DND-41 (cell line): ENCODE measurements at regions not wholly inside any gene's neighbourhood (a gene's known extent, or its start where the extent isn't known, plus 50 kb on each side); places are given as distances from the start of the nearest gene placed in this dataset.

ENCODE experiments used
- ATAC-seq: fragments of 200-7000 bp; cut with Tn5 transposase; 3 replicates; pipeline ENCODE4 v1.9.1; 2021; ENCODE audit warnings: low read depth; ENCODE audit not compliant: insufficient read depth
- DNase-seq: peaks from one replicate; pipeline ENCODE4 v3.0.0-alpha.2; 2020
- H2AFZ ChIP-seq: 2 replicates; pipeline ENCODE4 v1.6.0; 2012; ENCODE audit warnings: low read depth, low read length
- H3K27ac ChIP-seq: 2 replicates; pipeline ENCODE4 v1.5.1; 2012; ENCODE audit warnings: low read length, inconsistent platforms
- H3K27me3 ChIP-seq: fragments of 200-600 bp; sonication (generic); 2 replicates; pipeline ENCODE4 v1.6.0; 2012; ENCODE audit warnings: low read length, mild to moderate bottlenecking, inconsistent platforms; ENCODE audit not compliant: insufficient read depth, poor library complexity
- H3K36me3 ChIP-seq: 2 replicates; pipeline ENCODE4 v1.5.1; 2012; ENCODE audit warnings: low read length, inconsistent platforms; ENCODE audit not compliant: insufficient read depth
- H3K4me1 ChIP-seq: 2 replicates; pipeline ENCODE4 v1.5.1; 2012; ENCODE audit warnings: mild to moderate bottlenecking, low read length; ENCODE audit not compliant: insufficient read depth
- H3K4me2 ChIP-seq: 2 replicates; pipeline ENCODE4 v1.6.0; 2012; ENCODE audit warnings: mild to moderate bottlenecking, moderate library complexity, low read length, inconsistent platforms; ENCODE audit not compliant: insufficient read depth
- H3K4me3 ChIP-seq, 2 experiments: fragments of 200-600 bp in 1 of 2; shearing (Covaris generic) in 1 of 2; 2 replicates each; pipeline ENCODE4 v1.5.1; 2012 to 2016; ENCODE audit warnings: inconsistent platforms in 2 of 2, low read length in 2 of 2, mild to moderate bottlenecking in 2 of 2, low read depth in 1 of 2, moderate library complexity in 1 of 2
- H3K79me2 ChIP-seq: 2 replicates; pipeline ENCODE4 v1.6.0; 2012; ENCODE audit warnings: low read length, inconsistent platforms; ENCODE audit not compliant: insufficient read depth
- H3K9ac ChIP-seq: 2 replicates; pipeline ENCODE4 v1.6.0; 2012; ENCODE audit warnings: low read depth, mild to moderate bottlenecking, inconsistent platforms, low read length, moderate library complexity
- H3K9me3 ChIP-seq: 2 replicates; pipeline ENCODE4 v1.5.1; 2012; ENCODE audit warnings: low read length, moderate library complexity, mild to moderate bottlenecking, inconsistent platforms; ENCODE audit not compliant: insufficient read depth, severe bottlenecking
- H4K20me1 ChIP-seq: 2 replicates; pipeline ENCODE4 v1.6.0; 2012; ENCODE audit warnings: low read length; ENCODE audit not compliant: insufficient read depth
- EZH2 ChIP-seq: IDR thresholded peaks from 3 replicates; pipeline ENCODE4 v1.6.1; 2012; ENCODE audit warnings: borderline replicate concordance, low read depth, mild to moderate bottlenecking, moderate library complexity, low read length, inconsistent platforms; ENCODE audit not compliant: severe bottlenecking
- TF ChIP-seq, protein P1 (sequence below): IDR thresholded peaks from 2 replicates; pipeline ENCODE4 v1.5.1; 2012; ENCODE audit warnings: borderline replicate concordance, low read length, moderate library complexity, mild to moderate bottlenecking; ENCODE audit not compliant: poor library complexity, severe bottlenecking; ENCODE audit errors: extremely low read depth

DNA sequence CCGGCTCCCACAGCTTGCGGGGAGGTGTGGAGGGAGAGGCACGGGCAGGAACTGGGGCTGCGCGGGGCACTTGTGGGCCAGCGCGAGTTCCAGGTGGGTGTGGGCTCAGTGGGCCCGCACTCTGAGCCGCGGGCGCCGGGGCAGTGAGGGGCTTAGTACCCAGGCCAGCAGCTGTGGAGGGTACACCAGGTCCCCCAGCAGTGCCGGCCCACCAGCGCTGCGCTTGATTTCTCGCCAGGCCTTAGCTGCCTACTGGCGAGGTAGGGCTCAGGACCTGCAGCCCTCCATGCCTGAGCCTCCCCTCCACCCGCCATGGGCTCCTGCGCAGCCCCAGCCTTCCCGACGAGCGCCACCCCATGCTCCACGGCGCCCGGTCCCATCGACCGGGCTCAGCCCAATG lies 337.9 kb upstream of the ACVR2A start:
- H4K20me1 ChIP-seq: no peaks in the 10 kb centered on the region
- no peaks in the 10 kb centered on the region for H3K9me3 ChIP-seq
- no peak overlapping the region for H3K9ac ChIP-seq
- no peak overlapping the region for H3K4me2 ChIP-seq
- no peak overlapping the region for H3K27ac ChIP-seq
- H3K4me1 ChIP-seq: peaks cover 44% of the 10 kb centered on the region
- no peak overlapping the region for H3K4me3 ChIP-seq
- H3K79me2 ChIP-seq: no peaks in the 10 kb centered on the region
- no peaks in the 10 kb centered on the region for H3K27me3 ChIP-seq
- H3K36me3 ChIP-seq: no peaks in the 10 kb centered on the region
- no peak for ATAC-seq
- TF ChIP-seq, protein P1, sequence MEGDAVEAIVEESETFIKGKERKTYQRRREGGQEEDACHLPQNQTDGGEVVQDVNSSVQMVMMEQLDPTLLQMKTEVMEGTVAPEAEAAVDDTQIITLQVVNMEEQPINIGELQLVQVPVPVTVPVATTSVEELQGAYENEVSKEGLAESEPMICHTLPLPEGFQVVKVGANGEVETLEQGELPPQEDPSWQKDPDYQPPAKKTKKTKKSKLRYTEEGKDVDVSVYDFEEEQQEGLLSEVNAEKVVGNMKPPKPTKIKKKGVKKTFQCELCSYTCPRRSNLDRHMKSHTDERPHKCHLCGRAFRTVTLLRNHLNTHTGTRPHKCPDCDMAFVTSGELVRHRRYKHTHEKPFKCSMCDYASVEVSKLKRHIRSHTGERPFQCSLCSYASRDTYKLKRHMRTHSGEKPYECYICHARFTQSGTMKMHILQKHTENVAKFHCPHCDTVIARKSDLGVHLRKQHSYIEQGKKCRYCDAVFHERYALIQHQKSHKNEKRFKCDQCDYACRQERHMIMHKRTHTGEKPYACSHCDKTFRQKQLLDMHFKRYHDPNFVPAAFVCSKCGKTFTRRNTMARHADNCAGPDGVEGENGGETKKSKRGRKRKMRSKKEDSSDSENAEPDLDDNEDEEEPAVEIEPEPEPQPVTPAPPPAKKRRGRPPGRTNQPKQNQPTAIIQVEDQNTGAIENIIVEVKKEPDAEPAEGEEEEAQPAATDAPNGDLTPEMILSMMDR: no peak
- no peak for TF ChIP-seq EZH2
- no peak for DNase-seq
- no peak overlapping the region for H2AFZ ChIP-seq

DNA sequence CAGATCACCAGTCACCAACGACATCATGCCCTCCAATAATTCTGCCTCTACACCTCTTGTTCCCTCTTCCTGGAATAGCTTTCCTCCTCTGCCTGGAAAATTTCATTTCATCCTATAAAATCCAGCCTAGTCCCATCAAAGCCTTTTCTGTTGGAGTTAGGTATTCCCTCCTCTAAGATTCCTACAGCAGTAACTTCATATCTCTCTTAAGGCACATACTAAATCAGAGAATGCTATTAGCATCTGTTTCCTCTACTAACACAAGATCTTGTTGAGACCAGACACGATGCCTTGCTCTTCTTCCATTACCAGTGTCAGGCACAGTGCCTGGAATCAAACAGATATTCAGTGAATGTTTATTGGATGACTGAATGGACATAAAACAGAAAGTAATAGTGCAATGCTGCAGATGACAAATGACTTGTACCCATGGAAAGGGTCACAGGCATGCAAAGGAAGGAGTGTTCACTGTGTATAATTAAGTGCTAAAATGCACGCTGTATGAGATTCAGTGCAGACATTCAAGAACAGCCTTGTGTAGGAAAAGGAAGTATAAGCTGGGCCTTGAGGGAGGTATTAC lies 342.0 kb upstream of the ACVR2A start:
- Histone ChIP-seq H3K36me3 (no peaks in the 10 kb centered on the region), H3K4me1 (peaks cover 72% of the 10 kb centered on the region), H3K9me3 (no peaks in the 10 kb centered on the region), H4K20me1 (no peaks in the 10 kb centered on the region), H2AFZ (no peak overlapping the region), H3K9ac (no peak overlapping the region), H3K27me3 (no peaks in the 10 kb centered on the region), H3K4me3 (no peak overlapping the region), H3K79me2 (no peaks in the 10 kb centered on the region), H3K4me2 (no peak overlapping the region), H3K27ac (peak overlapping the region; percentile 85; the same call in 1 of the 2 replicates)
- ATAC-seq (no peak), DNase-seq (no peak)
- TF ChIP-seq, protein P1: no peak
- TF ChIP-seq EZH2: no peak

DNA sequence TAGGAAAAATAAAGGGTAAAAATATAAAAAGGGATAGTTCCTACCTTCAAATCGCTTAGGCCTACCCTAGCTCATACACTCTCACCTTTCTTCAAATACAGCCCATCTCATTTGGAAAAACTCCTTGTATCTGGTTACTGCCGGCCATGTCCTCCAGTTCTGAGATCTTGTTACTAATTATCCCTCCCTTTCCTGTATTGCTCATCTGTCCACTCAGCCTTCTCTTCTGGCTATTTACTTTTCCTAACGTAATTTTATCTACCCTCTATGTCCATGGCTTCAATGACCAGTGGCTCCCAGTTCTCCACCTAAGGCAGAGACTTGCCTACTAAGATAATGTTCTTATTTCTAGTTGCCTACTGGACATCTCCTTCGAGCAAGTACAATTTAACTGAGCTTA lies 342.9 kb upstream of the ACVR2A start:
- H3K27me3 ChIP-seq: no peaks in the 10 kb centered on the region
- no peak overlapping the region for H2AFZ ChIP-seq
- no peak overlapping the region for H3K4me3 ChIP-seq
- H3K79me2 ChIP-seq: no peaks in the 10 kb centered on the region
- H3K9me3 ChIP-seq: no peaks in the 10 kb centered on the region
- H3K27ac ChIP-seq: peak overlapping the region; percentile 85
- no peak for DNase-seq
- no peaks in the 10 kb centered on the region for H3K36me3 ChIP-seq
- no peak overlapping the region for H3K9ac ChIP-seq
- no peak overlapping the region for H3K4me2 ChIP-seq
- peaks cover 72% of the 10 kb centered on the region for H3K4me1 ChIP-seq
- H4K20me1 ChIP-seq: no peaks in the 10 kb centered on the region
- TF ChIP-seq EZH2: no peak
- TF ChIP-seq, protein P1: no peak
- ATAC-seq: no peak
